CD14-positive monocyte (primary cell): ENCODE measurements at regions not wholly inside any gene's neighbourhood (a gene's known extent, or its start where the extent isn't known, plus 50 kb on each side); places are given as distances from the start of the nearest gene placed in this dataset.

Experiments
- DNase-seq, 3 donors: peaks; one replicate each; pipeline ENCODE4 v3.0.0-alpha.2; 2011 to 2022
- H2AFZ ChIP-seq: 2 replicates; pipeline ENCODE4 v1.6.0; 2012; ENCODE audit warnings: mild to moderate bottlenecking, low read depth, low read length, inconsistent platforms; ENCODE audit not compliant: insufficient read depth, poor library complexity, severe bottlenecking
- H3K27ac ChIP-seq, 2 donors: 1 replicate in 1 of 2; 2 replicates in 1 of 2; pipeline ENCODE4 v1.5.1; 2012 to 2013; ENCODE audit warnings: low read length in 2 of 2, control low read depth in 1 of 2, inconsistent platforms in 1 of 2, low read depth in 1 of 2, mild to moderate bottlenecking in 1 of 2
- H3K27me3 ChIP-seq, 2 donors: one replicate each; pipeline versions ENCODE4 v1.6.0 to v1.6.1; 2011 to 2013; ENCODE audit warnings: low read length in 2 of 2; ENCODE audit not compliant: control insufficient read depth in 2 of 2, insufficient read depth in 2 of 2
- H3K36me3 ChIP-seq, 2 donors: replicated peaks in 1 of 2; 1 replicate in 1 of 2; 2 replicates in 1 of 2; pipeline versions ENCODE4 v1.5.1 to v1.6.1; 2012 to 2013; ENCODE audit warnings: low read length in 2 of 2, control low read depth in 1 of 2, inconsistent platforms in 1 of 2, mild to moderate bottlenecking in 1 of 2; ENCODE audit not compliant: insufficient read depth in 2 of 2, control insufficient read depth in 1 of 2
- H3K4me1 ChIP-seq, 2 donors: 1 replicate in 1 of 2; 2 replicates in 1 of 2; pipeline versions ENCODE4 v1.5.1 to v1.6.1; 2012 to 2013; ENCODE audit warnings: low read length in 2 of 2, control low read depth in 1 of 2, inconsistent platforms in 1 of 2, mild to moderate bottlenecking in 1 of 2, moderate library complexity in 1 of 2; ENCODE audit not compliant: insufficient read depth in 2 of 2, control insufficient read depth in 1 of 2
- H3K4me2 ChIP-seq: replicated peaks from 2 replicates; pipeline ENCODE3; 2012; ENCODE audit warnings: low read length, moderate library complexity, mild to moderate bottlenecking; ENCODE audit not compliant: poor library complexity, severe bottlenecking; ENCODE audit errors: extremely low read depth
- H3K4me3 ChIP-seq, 3 experiments: fragments of 200-600 bp in 1 of 3; sonication (generic) in 1 of 3; replicated peaks in 1 of 3; 1 replicate in 2 of 3; 2 replicates in 1 of 3; pipeline ENCODE4 v1.5.1; 2011 to 2013; ENCODE audit warnings: low read length in 3 of 3, mild to moderate bottlenecking in 3 of 3, control low read depth in 2 of 3, low read depth in 2 of 3, inconsistent platforms in 1 of 3, moderate library complexity in 1 of 3
- H3K79me2 ChIP-seq: 2 replicates; pipeline ENCODE4 v1.6.0; 2012; ENCODE audit warnings: mild to moderate bottlenecking, control low read depth, inconsistent platforms, low read length, moderate library complexity; ENCODE audit not compliant: insufficient read depth
- H3K9ac ChIP-seq: 2 replicates; pipeline ENCODE4 v1.6.0; 2017; ENCODE audit warnings: low read length, mild to moderate bottlenecking; ENCODE audit not compliant: insufficient read depth, poor library complexity, severe bottlenecking
- H3K9me3 ChIP-seq, 2 donors: replicated peaks in 1 of 2; 1 replicate in 1 of 2; 2 replicates in 1 of 2; pipeline versions ENCODE4 v1.5.1 to v1.6.1; 2012 to 2013; ENCODE audit warnings: low read length in 2 of 2, control low read depth in 1 of 2; ENCODE audit not compliant: control insufficient read depth in 1 of 2, insufficient read depth in 1 of 2
- H4K20me1 ChIP-seq: 2 replicates; pipeline ENCODE4 v1.6.0; 2012; ENCODE audit warnings: mild to moderate bottlenecking, low read length, control low read depth, moderate library complexity; ENCODE audit not compliant: insufficient read depth
- H3K27ac Mint-ChIP-seq, 7 donors: one replicate each; pipeline ENCODE4 v1.8.0; 2020; ENCODE audit warnings: mild to moderate bottlenecking in 7 of 7, mixed read lengths in 7 of 7, moderate library complexity in 6 of 7, inconsistent platforms in 2 of 7
- H3K27me3 Mint-ChIP-seq, 3 donors: one replicate each; pipeline ENCODE4 v1.8.0; 2021 to 2022; ENCODE audit warnings: low read depth in 3 of 3, mild to moderate bottlenecking in 3 of 3, mixed read lengths in 3 of 3, moderate library complexity in 3 of 3, inconsistent platforms in 1 of 3
- H3K36me3 Mint-ChIP-seq, 2 donors: one replicate each; pipeline ENCODE4 v1.8.0; 2020; ENCODE audit warnings: mixed read lengths in 2 of 2, inconsistent platforms in 1 of 2, mild to moderate bottlenecking in 1 of 2
- H3K4me1 Mint-ChIP-seq: one replicate; pipeline ENCODE4 v1.8.0; 2020; ENCODE audit warnings: mild to moderate bottlenecking, mixed read lengths
- H3K4me3 Mint-ChIP-seq, 2 donors: one replicate each; pipeline ENCODE4 v1.8.0; 2020; ENCODE audit warnings: mild to moderate bottlenecking in 2 of 2, mixed read lengths in 2 of 2, moderate library complexity in 1 of 2
- H3K9me3 Mint-ChIP-seq, 7 donors: one replicate each; pipeline ENCODE4 v1.8.0; 2020 to 2022; ENCODE audit warnings: mixed read lengths in 7 of 7, mild to moderate bottlenecking in 6 of 7, moderate library complexity in 6 of 7, inconsistent platforms in 2 of 7
- WGBS: methylation state at CpG from one replicate; pipeline ENCODE4 v1.1.5; 2013; ENCODE audit warnings: missing lambda C conversion rate; ENCODE audit not compliant: insufficient coverage; 5-methylcytosine and 5-hydroxymethylcytosine counted together
- intact Hi-C, 2 donors: fragments of 100-400 bp; cut with micrococcal nuclease; formaldehyde crosslinking; loops; one replicate each; pipeline versions ENCODE4 v1.15.0 to v1.15.1; 2023
- TF ChIP-seq, protein P1 (sequence below): fragments of 200-600 bp; IDR thresholded peaks from one replicate; pipeline ENCODE4 v1.8.0; 2022; ENCODE audit warnings: antibody characterized with exemption, mild to moderate bottlenecking

DNA sequence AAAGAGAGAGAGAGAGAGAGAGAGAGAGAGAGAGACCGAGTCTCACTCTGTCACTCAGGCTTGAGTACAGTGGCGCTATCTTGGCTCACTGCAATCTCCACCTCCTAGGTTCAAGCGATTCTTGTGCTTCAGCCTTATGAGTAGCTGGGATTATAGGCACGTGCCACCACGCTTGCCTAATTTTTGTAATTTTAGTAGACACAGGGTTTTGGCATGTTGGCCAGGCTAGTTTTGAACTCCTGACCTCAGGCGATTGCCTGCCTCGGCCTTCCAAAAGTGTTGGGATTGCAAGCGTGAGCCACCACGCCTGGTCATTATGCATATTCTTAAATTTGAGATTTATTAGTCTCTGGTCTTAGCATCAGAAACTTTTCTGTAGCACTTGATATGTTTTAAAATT is 317.9 kb upstream of the ATP2B1 start:
- intact Hi-C loops: no loop called here
- Mint-ChIP-seq H3K27me3 (no peaks in the 10 kb centered on the region), H3K36me3 (no peaks in the 10 kb centered on the region)

DNA sequence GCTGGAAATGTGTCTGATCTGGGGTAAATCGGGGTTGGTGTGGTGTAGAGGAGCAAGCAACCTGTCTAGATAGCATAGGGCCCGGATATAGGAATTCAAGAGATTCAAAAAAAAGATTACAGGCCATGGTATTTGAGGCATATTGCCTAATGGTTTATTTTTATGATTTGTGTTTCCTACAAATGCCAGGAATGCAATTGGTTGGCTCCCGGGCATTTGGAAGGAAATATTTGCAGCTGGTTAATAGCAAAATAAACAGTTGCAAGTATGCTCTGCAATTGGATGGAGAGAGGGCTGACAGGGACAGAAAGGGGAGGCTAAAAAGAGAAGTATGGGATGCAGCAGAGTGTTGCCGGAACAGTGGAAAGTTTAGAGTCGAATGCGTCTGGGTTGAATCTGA is 315.6 kb upstream of the ATP2B1 start:
- Mint-ChIP-seq H3K27ac (peak overlapping the region in 1 of 7 donors; percentile 11), H3K36me3 (no peaks in the 10 kb centered on the region), H3K27me3 (no peaks in the 10 kb centered on the region), H3K4me3 (no peak overlapping the region), H3K4me1 (no peaks in the 10 kb centered on the region), H3K9me3 (no peaks in the 10 kb centered on the region)
- no peak overlapping the region for H3K4me2 ChIP-seq
- no peak overlapping the region for H2AFZ ChIP-seq
- TF ChIP-seq, protein P1, sequence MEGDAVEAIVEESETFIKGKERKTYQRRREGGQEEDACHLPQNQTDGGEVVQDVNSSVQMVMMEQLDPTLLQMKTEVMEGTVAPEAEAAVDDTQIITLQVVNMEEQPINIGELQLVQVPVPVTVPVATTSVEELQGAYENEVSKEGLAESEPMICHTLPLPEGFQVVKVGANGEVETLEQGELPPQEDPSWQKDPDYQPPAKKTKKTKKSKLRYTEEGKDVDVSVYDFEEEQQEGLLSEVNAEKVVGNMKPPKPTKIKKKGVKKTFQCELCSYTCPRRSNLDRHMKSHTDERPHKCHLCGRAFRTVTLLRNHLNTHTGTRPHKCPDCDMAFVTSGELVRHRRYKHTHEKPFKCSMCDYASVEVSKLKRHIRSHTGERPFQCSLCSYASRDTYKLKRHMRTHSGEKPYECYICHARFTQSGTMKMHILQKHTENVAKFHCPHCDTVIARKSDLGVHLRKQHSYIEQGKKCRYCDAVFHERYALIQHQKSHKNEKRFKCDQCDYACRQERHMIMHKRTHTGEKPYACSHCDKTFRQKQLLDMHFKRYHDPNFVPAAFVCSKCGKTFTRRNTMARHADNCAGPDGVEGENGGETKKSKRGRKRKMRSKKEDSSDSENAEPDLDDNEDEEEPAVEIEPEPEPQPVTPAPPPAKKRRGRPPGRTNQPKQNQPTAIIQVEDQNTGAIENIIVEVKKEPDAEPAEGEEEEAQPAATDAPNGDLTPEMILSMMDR: no peak
- H3K4me1 ChIP-seq: no peaks in the 10 kb centered on the region
- WGBS: 100% methylated on average over 3 of the region's 6 CpGs
- no peak for DNase-seq
- H3K79me2 ChIP-seq: no peaks in the 10 kb centered on the region
- no peak overlapping the region for H3K27ac ChIP-seq
- intact Hi-C loops: no loop called here
- H3K9ac ChIP-seq: no peak overlapping the region
- H4K20me1 ChIP-seq: no peaks in the 10 kb centered on the region
- no peak overlapping the region for H3K4me3 ChIP-seq
- no peaks in the 10 kb centered on the region for H3K9me3 ChIP-seq
- no peaks in the 10 kb centered on the region for H3K36me3 ChIP-seq
- no peaks in the 10 kb centered on the region for H3K27me3 ChIP-seq

More for the DNA sequence above, 317.9 kb upstream of the ATP2B1 start:
- Histone ChIP-seq H3K4me3 (no peak overlapping the region), H3K36me3 (no peaks in the 10 kb centered on the region), H2AFZ (no peak overlapping the region), H3K4me2 (no peak overlapping the region), H3K79me2 (no peaks in the 10 kb centered on the region), H3K4me1 (no peaks in the 10 kb centered on the region), H3K27ac (no peak overlapping the region), H3K9ac (no peak overlapping the region), H3K9me3 (no peaks in the 10 kb centered on the region), H3K27me3 (no peaks in the 10 kb centered on the region), H4K20me1 (no peaks in the 10 kb centered on the region)
- Mint-ChIP-seq H3K9me3 (peaks cover 0 to 2% (median 0%) of the 10 kb centered on the region in 7 donors), H3K27ac (no peak overlapping the region), H3K4me1 (no peaks in the 10 kb centered on the region), H3K4me3 (no peak overlapping the region)
- TF ChIP-seq, protein P1: no peak
- WGBS: 100% methylated on average over 4 of the region's 9 CpGs
- no peak for DNase-seq
